Adrenal gland (tissue), 9 donors: ENCODE measurements at regions not wholly inside any gene's neighbourhood (a gene's known extent, or its start where the extent isn't known, plus 50 kb on each side); places are given as distances from the start of the nearest gene placed in this dataset.

Source experiments
- DNase-seq, 7 donors: peaks; one replicate each; pipeline ENCODE4 v3.0.0-alpha.2; 2019 to 2020
- H3K27ac ChIP-seq, 5 donors: fragments of 200-600 bp; sonication (generic) in 4 of 5; 1 replicate in 3 of 5; 2 replicates in 2 of 5; pipeline versions ENCODE4 v1.5.1 to v1.8.0; 2016 to 2020; ENCODE audit warnings: mild to moderate bottlenecking in 1 of 5
- H3K27me3 ChIP-seq: fragments of 200-600 bp; 2 replicates; pipeline ENCODE4 v1.8.0; 2021
- H3K36me3 ChIP-seq, 2 donors: fragments of 200-600 bp; replicated peaks in 1 of 2; 1 replicate in 1 of 2; 2 replicates in 1 of 2; pipeline versions ENCODE4 v1.5.1 to v1.8.0; 2018 to 2022
- H3K4me1 ChIP-seq, 2 donors: fragments of 200-600 bp; replicated peaks in 1 of 2; 1 replicate in 1 of 2; 2 replicates in 1 of 2; pipeline versions ENCODE4 v1.5.1 to v1.8.0; 2018 to 2021
- H3K4me3 ChIP-seq, 4 donors: fragments of 200-600 bp; sonication (generic) in 3 of 4; one replicate each; pipeline ENCODE4 v1.5.1; 2016 to 2018
- H3K9me3 ChIP-seq, 3 donors: fragments of 200-600 bp; sonication (generic) in 1 of 3; replicated peaks in 1 of 3; 1 replicate in 2 of 3; 2 replicates in 1 of 3; pipeline versions ENCODE4 v1.5.1 to v1.8.0; 2016 to 2021
- POLR2A ChIP-seq, 2 donors: fragments of 450-650 bp; IDR thresholded peaks; one replicate each; pipeline ENCODE4 v1.6.1; 2017; ENCODE audit warnings: antibody characterized with exemption in 2 of 2, mild to moderate bottlenecking in 2 of 2, moderate library complexity in 1 of 2
- WGBS, 4 donors: extraction: QIAGEN DNeasy Blood & Tissue Kit in 2 of 4; methylation state at CpG; one replicate each; pipeline versions ENCODE4 v1.1.5 to v1.1.7; 2013 to 2017; 5-methylcytosine and 5-hydroxymethylcytosine counted together
- intact Hi-C, 2 donors: fragments of 100-400 bp; cut with DNase I; formaldehyde crosslinking; loops; one replicate each; pipeline versions ENCODE4 v1.14.1 to v1.15.0; 2022 to 2023
- TF ChIP-seq, protein P1 (sequence below), 6 experiments: fragments of 450-650 bp in 4 of 6; fragments of 200-600 bp in 2 of 6; sonication (generic) in 1 of 6; IDR thresholded peaks; 1 replicate in 5 of 6; 2 replicates in 1 of 6; pipeline versions ENCODE4 v1.5.1 to v1.8.0; 2016 to 2021; ENCODE audit warnings: antibody characterized with exemption in 6 of 6, mild to moderate bottlenecking in 2 of 6, moderate library complexity in 1 of 6
- donor health status: healthy with polysubstance abuse.
- donor health status: Bipolar disorder and iron deficiency.
- donor health status: DM: yes; HTN: yes; CAD: no.
- donor health status: DM: no; HTN: no; CAD: no.
- donor health status: DM: no; HTN: no; CAD: no.

DNA sequence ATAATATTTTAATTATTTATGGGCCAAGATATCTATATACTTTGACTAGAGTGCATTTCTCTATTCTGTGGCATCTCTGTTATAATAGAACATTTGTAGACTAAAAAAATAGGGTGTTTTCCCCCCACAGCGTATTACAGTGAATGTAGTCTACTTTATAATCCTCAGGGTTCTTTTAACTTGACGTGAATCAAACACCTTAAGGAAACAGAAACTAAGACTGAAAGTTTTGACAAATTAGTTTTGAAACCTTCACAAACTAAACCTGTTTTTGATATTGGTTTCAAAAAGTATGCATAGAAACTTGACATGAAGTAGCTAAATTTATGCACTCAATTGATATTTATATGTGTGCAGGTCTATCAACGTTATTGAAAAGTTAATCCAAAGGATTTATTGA, 1963.1 kb upstream of the TENM3 start:
- DNase-seq: no peak
- WGBS, 4 donors: 76 to 84% (median 77%) methylated on average over 3 of the region's 3 CpGs
- intact Hi-C loops: no loop called here
- TF ChIP-seq, protein P1, sequence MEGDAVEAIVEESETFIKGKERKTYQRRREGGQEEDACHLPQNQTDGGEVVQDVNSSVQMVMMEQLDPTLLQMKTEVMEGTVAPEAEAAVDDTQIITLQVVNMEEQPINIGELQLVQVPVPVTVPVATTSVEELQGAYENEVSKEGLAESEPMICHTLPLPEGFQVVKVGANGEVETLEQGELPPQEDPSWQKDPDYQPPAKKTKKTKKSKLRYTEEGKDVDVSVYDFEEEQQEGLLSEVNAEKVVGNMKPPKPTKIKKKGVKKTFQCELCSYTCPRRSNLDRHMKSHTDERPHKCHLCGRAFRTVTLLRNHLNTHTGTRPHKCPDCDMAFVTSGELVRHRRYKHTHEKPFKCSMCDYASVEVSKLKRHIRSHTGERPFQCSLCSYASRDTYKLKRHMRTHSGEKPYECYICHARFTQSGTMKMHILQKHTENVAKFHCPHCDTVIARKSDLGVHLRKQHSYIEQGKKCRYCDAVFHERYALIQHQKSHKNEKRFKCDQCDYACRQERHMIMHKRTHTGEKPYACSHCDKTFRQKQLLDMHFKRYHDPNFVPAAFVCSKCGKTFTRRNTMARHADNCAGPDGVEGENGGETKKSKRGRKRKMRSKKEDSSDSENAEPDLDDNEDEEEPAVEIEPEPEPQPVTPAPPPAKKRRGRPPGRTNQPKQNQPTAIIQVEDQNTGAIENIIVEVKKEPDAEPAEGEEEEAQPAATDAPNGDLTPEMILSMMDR (IDR thresholded peaks at IDR 0.05): no peak
- TF ChIP-seq POLR2A (IDR thresholded peaks at IDR 0.05): no peak
- Histone ChIP-seq H3K27ac (no peak overlapping the region), H3K36me3 (no peaks in the 10 kb centered on the region), H3K4me1 (no peaks in the 10 kb centered on the region), H3K9me3 (no peaks in the 10 kb centered on the region), H3K27me3 (no peaks in the 10 kb centered on the region), H3K4me3 (no peak overlapping the region)

DNA sequence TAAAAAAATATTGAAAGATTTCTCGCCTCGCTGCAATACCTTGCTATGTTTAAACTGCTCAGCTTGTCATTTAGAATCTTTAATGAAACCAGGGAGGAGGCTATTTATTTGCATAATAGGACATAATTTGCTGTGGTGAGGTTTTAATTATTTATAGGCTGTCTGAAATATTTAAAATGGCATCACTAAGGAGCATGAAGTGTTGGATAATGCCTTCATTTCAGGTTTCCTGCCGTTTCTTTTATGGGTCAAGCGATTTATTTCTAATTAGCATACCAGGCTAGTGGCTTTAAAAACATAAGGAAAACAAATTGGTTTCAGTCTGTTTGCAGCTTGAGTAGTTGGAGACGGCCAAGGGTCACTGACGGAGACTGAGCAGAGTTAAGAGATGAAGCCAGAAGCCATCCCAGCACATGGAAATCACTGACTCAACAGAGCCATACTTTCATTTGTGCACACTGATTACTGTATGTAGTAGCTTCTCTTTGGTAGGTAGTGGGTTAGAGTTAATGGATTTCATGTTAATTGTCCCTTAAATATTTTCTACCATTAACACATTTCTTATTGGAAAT, 1962.4 kb upstream of the TENM3 start:
- Histone ChIP-seq H3K9me3 (no peaks in the 10 kb centered on the region), H3K27ac (no peak overlapping the region)
- no peak for TF ChIP-seq POLR2A (IDR thresholded peaks at IDR 0.05)
- TF ChIP-seq, protein P1 (IDR thresholded peaks at IDR 0.05): no peak

DNA sequence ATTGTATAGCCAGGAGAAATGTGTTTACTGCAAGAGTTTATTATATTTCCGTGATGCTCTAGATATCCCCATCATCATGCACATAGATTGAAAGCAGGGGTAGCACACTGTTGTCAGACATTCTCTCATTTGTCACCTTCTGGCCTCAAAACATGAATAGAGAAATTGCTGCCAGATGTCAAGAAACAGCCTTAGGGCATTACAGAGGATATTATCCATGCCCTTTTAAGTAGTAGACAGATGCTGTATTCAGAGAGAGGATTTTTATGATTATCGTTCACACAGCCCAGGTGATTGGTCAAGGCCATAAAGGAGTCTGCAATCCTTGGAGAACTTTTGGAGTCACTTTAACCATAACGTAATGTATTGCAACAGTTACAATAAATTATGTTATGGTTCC, 1961.5 kb upstream of the TENM3 start:
- Histone ChIP-seq H3K27ac (no peak overlapping the region), H3K4me3 (no peak overlapping the region), H3K27me3 (no peaks in the 10 kb centered on the region), H3K9me3 (no peaks in the 10 kb centered on the region), H3K4me1 (no peaks in the 10 kb centered on the region), H3K36me3 (no peaks in the 10 kb centered on the region)
- 52 to 67% (median 58%) methylated on average over 3 of the region's 3 CpGs for WGBS, 4 donors
- no peak for TF ChIP-seq POLR2A (IDR thresholded peaks at IDR 0.05)
- TF ChIP-seq, protein P1 (IDR thresholded peaks at IDR 0.05): no peak
- no peak for DNase-seq
- intact Hi-C loops: no loop called here

More for the DNA sequence above, 1962.4 kb upstream of the TENM3 start:
- 65 to 74% (median 72%) methylated on average over 6 of the region's 6 CpGs for WGBS, 4 donors
- Histone ChIP-seq H3K36me3 (no peaks in the 10 kb centered on the region), H3K4me1 (no peaks in the 10 kb centered on the region), H3K4me3 (no peak overlapping the region), H3K27me3 (no peaks in the 10 kb centered on the region)
- no peak for DNase-seq
- intact Hi-C loops: no loop called here

DNA sequence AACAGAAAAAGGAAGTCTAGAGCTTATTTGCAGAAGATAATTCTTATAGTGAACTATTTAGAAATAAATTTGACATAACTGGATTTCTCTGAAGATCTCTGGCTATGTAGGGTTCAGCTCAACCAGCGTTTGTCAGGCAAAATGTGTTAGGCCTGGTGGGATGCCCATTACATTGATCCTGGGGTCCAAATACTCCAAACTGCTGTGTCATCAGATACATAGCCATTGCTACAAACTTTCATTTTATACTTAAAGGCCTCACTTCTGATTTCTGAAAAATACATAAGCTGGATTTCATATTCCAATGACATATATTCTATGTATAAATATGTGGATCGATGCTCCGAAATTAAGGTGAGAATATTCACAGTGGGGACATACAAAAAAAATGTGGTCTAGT, 1958.9 kb upstream of the TENM3 start:
- H3K9me3 ChIP-seq: no peaks in the 10 kb centered on the region
- H3K4me1 ChIP-seq: no peaks in the 10 kb centered on the region
- intact Hi-C loops: no loop called here
- no peaks in the 10 kb centered on the region for H3K36me3 ChIP-seq
- no peak for DNase-seq
- TF ChIP-seq, protein P1 (IDR thresholded peaks at IDR 0.05): no peak
- no peak for TF ChIP-seq POLR2A (IDR thresholded peaks at IDR 0.05)
- H3K4me3 ChIP-seq: no peak overlapping the region
- 59 to 91% (median 89%) methylated on average over 3 of the region's 3 CpGs for WGBS, 4 donors
- H3K27ac ChIP-seq: no peak overlapping the region
- no peaks in the 10 kb centered on the region for H3K27me3 ChIP-seq
